Muscle layer of duodenum (tissue), 2 donors: ENCODE measurements at regions not wholly inside any gene's neighbourhood (a gene's known extent, or its start where the extent isn't known, plus 50 kb on each side); places are given as distances from the start of the nearest gene placed in this dataset.

Experiments used
- H3K27ac ChIP-seq: one replicate; pipeline ENCODE4 v1.7.0; 2013; ENCODE audit warnings: mild to moderate bottlenecking, low read length
- H3K27me3 ChIP-seq: one replicate; pipeline ENCODE4 v1.7.0; 2013; ENCODE audit warnings: low read depth, mild to moderate bottlenecking, control low read depth, low read length
- H3K36me3 ChIP-seq, 2 donors: one replicate each; pipeline ENCODE4 v1.7.0; 2013; ENCODE audit warnings: low read length in 2 of 2, control low read depth in 1 of 2, mild to moderate bottlenecking in 1 of 2; ENCODE audit not compliant: insufficient read depth in 2 of 2, control insufficient read depth in 1 of 2
- H3K4me1 ChIP-seq, 2 donors: one replicate each; pipeline ENCODE4 v1.7.0; 2013; ENCODE audit warnings: low read length in 2 of 2, mild to moderate bottlenecking in 2 of 2, control low read depth in 1 of 2, moderate library complexity in 1 of 2; ENCODE audit not compliant: insufficient read depth in 2 of 2, control insufficient read depth in 1 of 2
- H3K4me3 ChIP-seq, 2 donors: one replicate each; pipeline ENCODE4 v1.7.0; 2013; ENCODE audit warnings: low read length in 2 of 2, low read depth in 1 of 2, mild to moderate bottlenecking in 1 of 2
- H3K9me3 ChIP-seq, 2 donors: one replicate each; pipeline ENCODE4 v1.7.0; 2013; ENCODE audit warnings: low read length in 2 of 2, control low read depth in 1 of 2, mild to moderate bottlenecking in 1 of 2; ENCODE audit not compliant: control insufficient read depth in 1 of 2
- donor health status: healthy.

- H3K4me1 ChIP-seq = no peaks in the 10 kb centered on the region
- no peak overlapping the region for H3K4me3 ChIP-seq
- no peaks in the 10 kb centered on the region for H3K36me3 ChIP-seq
- no peaks in the 10 kb centered on the region for H3K27me3 ChIP-seq
- peaks cover 0 to 12% of the 10 kb centered on the region in 2 donors for H3K9me3 ChIP-seq
- no peak overlapping the region for H3K27ac ChIP-seq
These were observed 354.0 kb upstream of the NRP1 start for GRCh38 chr10:33688506-33688905.

GRCh38 chr10:33684211-33684611 is 349.7 kb upstream of the NRP1 start:
- Histone ChIP-seq H3K36me3 (no peaks in the 10 kb centered on the region), H3K27me3 (no peaks in the 10 kb centered on the region), H3K9me3 (peaks cover 0 to 3% of the 10 kb centered on the region in 2 donors), H3K27ac (no peak overlapping the region), H3K4me3 (no peak overlapping the region), H3K4me1 (no peaks in the 10 kb centered on the region)

GRCh38 chr10:33681595-33681994 is 347.1 kb upstream of the NRP1 start:
- no peak overlapping the region for H3K4me3 ChIP-seq
- H3K4me1 ChIP-seq = no peaks in the 10 kb centered on the region
- no peak overlapping the region for H3K27ac ChIP-seq
- no peaks in the 10 kb centered on the region for H3K36me3 ChIP-seq
- no peaks in the 10 kb centered on the region for H3K9me3 ChIP-seq
- H3K27me3 ChIP-seq = no peaks in the 10 kb centered on the region

GRCh38 chr10:33680036-33680435 is 345.6 kb upstream of the NRP1 start:
- no peaks in the 10 kb centered on the region for H3K36me3 ChIP-seq
- H3K4me3 ChIP-seq = no peak overlapping the region
- H3K9me3 ChIP-seq = no peaks in the 10 kb centered on the region
- H3K4me1 ChIP-seq = no peaks in the 10 kb centered on the region
- H3K27me3 ChIP-seq = no peaks in the 10 kb centered on the region
- H3K27ac ChIP-seq = no peak overlapping the region

GRCh38 chr10:33676606-33677339 is 342.3 kb upstream of the NRP1 start:
- Histone ChIP-seq H3K27me3 (no peaks in the 10 kb centered on the region), H3K4me3 (no peak overlapping the region), H3K9me3 (no peaks in the 10 kb centered on the region), H3K4me1 (no peaks in the 10 kb centered on the region), H3K36me3 (no peaks in the 10 kb centered on the region), H3K27ac (no peak overlapping the region)

GRCh38 chr10:33674986-33675599 is 340.6 kb upstream of the NRP1 start:
- no peak overlapping the region for H3K4me3 ChIP-seq
- no peak overlapping the region for H3K27ac ChIP-seq

GRCh38 chr10:33674491-33674890 is 340.0 kb upstream of the NRP1 start:
- H3K4me1 ChIP-seq = no peaks in the 10 kb centered on the region

More at GRCh38 chr10:33674986-33675599, 340.6 kb upstream of the NRP1 start:
- H3K9me3 ChIP-seq = no peaks in the 10 kb centered on the region
- no peaks in the 10 kb centered on the region for H3K27me3 ChIP-seq
- H3K36me3 ChIP-seq = no peaks in the 10 kb centered on the region
- H3K4me1 ChIP-seq = no peaks in the 10 kb centered on the region

GRCh38 chr10:33673839-33674415 is 339.5 kb upstream of the NRP1 start:
- no peaks in the 10 kb centered on the region for H3K27me3 ChIP-seq
- no peaks in the 10 kb centered on the region for H3K9me3 ChIP-seq
- H3K4me1 ChIP-seq = no peaks in the 10 kb centered on the region
- no peaks in the 10 kb centered on the region for H3K36me3 ChIP-seq
- H3K27ac ChIP-seq = no peak overlapping the region
- H3K4me3 ChIP-seq = no peak overlapping the region

More at GRCh38 chr10:33674491-33674890, 340.0 kb upstream of the NRP1 start:
- Histone ChIP-seq H3K36me3 (no peaks in the 10 kb centered on the region), H3K4me3 (no peak overlapping the region), H3K27me3 (no peaks in the 10 kb centered on the region), H3K27ac (no peak overlapping the region), H3K9me3 (no peaks in the 10 kb centered on the region)

- Histone ChIP-seq H3K27ac (no peak overlapping the region), H3K9me3 (no peaks in the 10 kb centered on the region), H3K4me3 (no peak overlapping the region), H3K27me3 (no peaks in the 10 kb centered on the region), H3K4me1 (no peaks in the 10 kb centered on the region), H3K36me3 (no peaks in the 10 kb centered on the region)
These were observed 335.4 kb upstream of the NRP1 start for GRCh38 chr10:33669904-33670303.

- H3K9me3 ChIP-seq = no peaks in the 10 kb centered on the region
- no peak overlapping the region for H3K27ac ChIP-seq
- no peaks in the 10 kb centered on the region for H3K4me1 ChIP-seq
- no peaks in the 10 kb centered on the region for H3K27me3 ChIP-seq
- H3K4me3 ChIP-seq = no peak overlapping the region
- H3K36me3 ChIP-seq = no peaks in the 10 kb centered on the region
These were observed 332.4 kb upstream of the NRP1 start for GRCh38 chr10:33666686-33667480.

- Histone ChIP-seq H3K27me3 (no peaks in the 10 kb centered on the region), H3K4me3 (no peak overlapping the region), H3K27ac (no peak overlapping the region), H3K36me3 (no peaks in the 10 kb centered on the region), H3K9me3 (no peaks in the 10 kb centered on the region), H3K4me1 (no peaks in the 10 kb centered on the region)
These were observed 331.0 kb upstream of the NRP1 start for GRCh38 chr10:33665501-33665900.
